ENCODE measurements at regions not wholly inside any gene's neighbourhood (a gene's known extent, or its start where the extent isn't known, plus 50 kb on each side); places are given as distances from the start of the nearest gene placed in this dataset.

DNA sequence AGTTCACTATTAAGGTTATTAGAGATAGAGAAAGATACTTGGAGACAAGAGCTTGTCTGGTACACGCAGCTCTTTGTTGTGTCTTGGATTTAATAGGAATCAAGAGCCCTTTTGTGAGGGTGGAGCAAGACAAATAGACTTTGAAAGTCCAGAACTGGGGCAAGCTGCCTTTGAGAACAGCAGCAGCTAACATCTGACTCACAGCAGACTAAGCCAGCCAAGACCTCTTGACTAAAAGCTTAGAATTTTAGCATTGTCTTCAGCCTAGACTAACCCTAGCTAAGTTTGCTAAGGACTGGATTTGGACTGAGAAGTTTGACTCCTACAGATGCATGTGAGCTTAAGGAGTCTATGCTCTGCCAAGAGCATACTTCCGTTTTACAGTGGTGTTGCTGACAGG, 201.9 kb upstream of the RBM19 start:
- no peak for TF ChIP-seq YY1 (IDR thresholded peaks at IDR 0.05; ENCODE audit: insufficient read depth, insufficient read length)
- TF ChIP-seq ZNF274 (IDR thresholded peaks at IDR 0.05; ENCODE audit: low read depth, low read length) = no peak
- no peak for TF ChIP-seq SUZ12 (IDR thresholded peaks at IDR 0.05; ENCODE audit: extremely low read depth, insufficient read depth, insufficient read length)
